ENCODE measurements at regions not wholly inside any gene's neighbourhood (a gene's known extent, or its start where the extent isn't known, plus 50 kb on each side); places are given as distances from the start of the nearest gene placed in this dataset.

DNA sequence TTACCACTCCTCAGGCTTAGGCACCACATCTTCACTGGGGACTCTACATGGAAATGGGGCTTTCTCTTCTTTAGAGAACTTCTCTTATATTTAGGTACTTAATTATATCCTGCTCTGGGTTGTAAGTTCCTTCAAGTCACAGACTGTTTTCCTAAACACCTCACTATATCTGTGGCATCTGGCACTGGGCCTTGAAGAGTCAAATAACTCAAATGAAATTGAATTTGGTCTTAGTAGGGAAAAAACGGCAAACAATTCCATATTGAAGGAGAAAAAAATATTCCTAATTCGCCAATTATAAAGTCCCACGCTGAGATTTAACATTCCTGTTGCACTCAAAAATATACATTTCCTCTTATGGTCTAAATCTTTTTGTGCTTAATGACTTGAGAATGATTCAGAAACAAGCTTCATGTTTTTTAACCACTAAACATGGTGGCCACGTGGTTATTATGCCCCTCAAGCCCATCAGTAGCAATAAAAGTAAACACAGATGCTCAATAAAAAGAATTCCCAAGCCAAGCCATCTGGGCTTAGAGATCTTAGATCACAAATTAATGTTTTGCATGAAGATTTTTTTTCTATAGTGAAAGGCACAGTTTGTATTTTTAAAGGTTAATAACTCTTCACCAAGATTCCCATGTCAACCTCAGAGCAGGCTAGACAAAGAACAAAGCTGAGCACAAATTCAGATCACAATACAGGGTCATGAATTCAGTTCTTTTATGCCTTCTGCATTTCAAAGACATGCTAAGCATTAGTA is 105.5 kb upstream of the SYT4 start:
- peaks cover 31% of the 10 kb centered on the region for H3K9me3 Mint-ChIP-seq
- no peak for ATAC-seq
- DNase-seq (ENCODE audit: low spot score) = no peak
- H3K4me1 Mint-ChIP-seq = peaks cover 14% of the 10 kb centered on the region
- POLR2A ChIA-PET = no interaction called here
- TF ChIP-seq, protein P1, sequence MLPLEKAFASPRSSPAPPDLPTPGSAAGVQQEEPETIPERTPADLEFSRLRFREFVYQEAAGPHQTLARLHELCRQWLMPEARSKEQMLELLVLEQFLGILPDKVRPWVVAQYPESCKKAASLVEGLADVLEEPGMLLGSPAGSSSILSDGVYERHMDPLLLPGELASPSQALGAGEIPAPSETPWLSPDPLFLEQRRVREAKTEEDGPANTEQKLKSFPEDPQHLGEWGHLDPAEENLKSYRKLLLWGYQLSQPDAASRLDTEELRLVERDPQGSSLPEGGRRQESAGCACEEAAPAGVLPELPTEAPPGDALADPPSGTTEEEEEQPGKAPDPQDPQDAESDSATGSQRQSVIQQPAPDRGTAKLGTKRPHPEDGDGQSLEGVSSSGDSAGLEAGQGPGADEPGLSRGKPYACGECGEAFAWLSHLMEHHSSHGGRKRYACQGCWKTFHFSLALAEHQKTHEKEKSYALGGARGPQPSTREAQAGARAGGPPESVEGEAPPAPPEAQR (CRISPR knock-in tag; IDR thresholded peaks at IDR 0.05) = no peak
- no peak for TF ChIP-seq NFE2L1 (CRISPR knock-in tag; IDR thresholded peaks at IDR 0.05)
- CTCF ChIA-PET = no interaction called here
- H3K27ac Mint-ChIP-seq = no peak overlapping the region
- no peaks in the 10 kb centered on the region for H3K27me3 Mint-ChIP-seq (ENCODE audit: low read depth)
- H3K36me3 Mint-ChIP-seq = peaks cover 7% of the 10 kb centered on the region
- H3K4me3 Mint-ChIP-seq = no peak overlapping the region

DNA sequence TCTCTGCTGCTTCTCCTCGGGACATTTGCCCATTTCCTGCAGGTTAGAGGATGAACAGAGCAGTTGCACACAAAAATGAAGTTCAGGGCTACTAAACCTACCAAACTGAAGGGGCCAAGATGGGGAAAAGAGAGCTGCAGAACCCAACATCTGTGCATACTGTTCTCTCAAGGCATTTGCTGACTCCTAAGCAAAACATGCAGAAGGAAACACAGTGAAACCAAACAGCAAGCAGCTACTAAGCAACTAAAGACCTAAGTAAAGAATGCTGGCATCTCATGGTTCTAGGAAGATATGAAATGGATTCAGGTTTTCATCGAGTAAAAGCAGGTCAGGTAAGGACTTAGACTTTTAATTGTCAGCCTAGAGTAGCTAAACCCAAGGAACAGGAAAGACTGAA is 111.9 kb upstream of the SYT4 start:
- DNase-seq (ENCODE audit: low spot score) (no peak), ATAC-seq (no peak)
- Mint-ChIP-seq H3K9me3 (no peaks in the 10 kb centered on the region; the same call in 1 of the 2 replicates), H3K27ac (no peak overlapping the region), H3K4me1 (no peaks in the 10 kb centered on the region), H3K4me3 (no peak overlapping the region), H3K27me3 (ENCODE audit: low read depth) (no peaks in the 10 kb centered on the region), H3K36me3 (no peaks in the 10 kb centered on the region)
- CTCF ChIA-PET = interaction anchor here (0.9 to 1.3 kb wide), 2 partner anchors 33 to 182 kb away, joined by 3 to 5 read pairs; no protein-coding TSS in a partner anchor
- TF ChIP-seq ERG (CRISPR knock-in tag; IDR thresholded peaks at IDR 0.05) (no peak), IRF2 (CRISPR knock-in tag; IDR thresholded peaks at IDR 0.05; ENCODE audit: borderline replicate concordance, low read depth) (no peak), ZNF423 (CRISPR knock-in tag; IDR thresholded peaks at IDR 0.05) (no peak), SP1 (CRISPR knock-in tag; conservative IDR thresholded peaks at IDR 0.05) (no peak), ZBTB43 (CRISPR knock-in tag; IDR thresholded peaks at IDR 0.05) (no peak), ZNF219 (CRISPR knock-in tag; IDR thresholded peaks at IDR 0.05; ENCODE audit: borderline replicate concordance) (no peak), CREB1 (CRISPR knock-in tag; IDR thresholded peaks at IDR 0.05) (no peak), OVOL2 (CRISPR knock-in tag; IDR thresholded peaks at IDR 0.05; ENCODE audit: borderline replicate concordance) (no peak), TCF7 (CRISPR knock-in tag; IDR thresholded peaks at IDR 0.05; ENCODE audit: low read depth) (no peak), GTF2I (CRISPR knock-in tag; conservative IDR thresholded peaks at IDR 0.05) (no peak), EMX1 (CRISPR knock-in tag; IDR thresholded peaks at IDR 0.05) (no peak), ZNF138 (CRISPR knock-in tag; conservative IDR thresholded peaks at IDR 0.05) (no peak)
- TF ChIP-seq, protein P2, sequence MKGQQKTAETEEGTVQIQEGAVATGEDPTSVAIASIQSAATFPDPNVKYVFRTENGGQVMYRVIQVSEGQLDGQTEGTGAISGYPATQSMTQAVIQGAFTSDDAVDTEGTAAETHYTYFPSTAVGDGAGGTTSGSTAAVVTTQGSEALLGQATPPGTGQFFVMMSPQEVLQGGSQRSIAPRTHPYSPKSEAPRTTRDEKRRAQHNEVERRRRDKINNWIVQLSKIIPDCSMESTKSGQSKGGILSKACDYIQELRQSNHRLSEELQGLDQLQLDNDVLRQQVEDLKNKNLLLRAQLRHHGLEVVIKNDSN (CRISPR knock-in tag; IDR thresholded peaks at IDR 0.05) = no peak
- TF ChIP-seq, protein P3, sequence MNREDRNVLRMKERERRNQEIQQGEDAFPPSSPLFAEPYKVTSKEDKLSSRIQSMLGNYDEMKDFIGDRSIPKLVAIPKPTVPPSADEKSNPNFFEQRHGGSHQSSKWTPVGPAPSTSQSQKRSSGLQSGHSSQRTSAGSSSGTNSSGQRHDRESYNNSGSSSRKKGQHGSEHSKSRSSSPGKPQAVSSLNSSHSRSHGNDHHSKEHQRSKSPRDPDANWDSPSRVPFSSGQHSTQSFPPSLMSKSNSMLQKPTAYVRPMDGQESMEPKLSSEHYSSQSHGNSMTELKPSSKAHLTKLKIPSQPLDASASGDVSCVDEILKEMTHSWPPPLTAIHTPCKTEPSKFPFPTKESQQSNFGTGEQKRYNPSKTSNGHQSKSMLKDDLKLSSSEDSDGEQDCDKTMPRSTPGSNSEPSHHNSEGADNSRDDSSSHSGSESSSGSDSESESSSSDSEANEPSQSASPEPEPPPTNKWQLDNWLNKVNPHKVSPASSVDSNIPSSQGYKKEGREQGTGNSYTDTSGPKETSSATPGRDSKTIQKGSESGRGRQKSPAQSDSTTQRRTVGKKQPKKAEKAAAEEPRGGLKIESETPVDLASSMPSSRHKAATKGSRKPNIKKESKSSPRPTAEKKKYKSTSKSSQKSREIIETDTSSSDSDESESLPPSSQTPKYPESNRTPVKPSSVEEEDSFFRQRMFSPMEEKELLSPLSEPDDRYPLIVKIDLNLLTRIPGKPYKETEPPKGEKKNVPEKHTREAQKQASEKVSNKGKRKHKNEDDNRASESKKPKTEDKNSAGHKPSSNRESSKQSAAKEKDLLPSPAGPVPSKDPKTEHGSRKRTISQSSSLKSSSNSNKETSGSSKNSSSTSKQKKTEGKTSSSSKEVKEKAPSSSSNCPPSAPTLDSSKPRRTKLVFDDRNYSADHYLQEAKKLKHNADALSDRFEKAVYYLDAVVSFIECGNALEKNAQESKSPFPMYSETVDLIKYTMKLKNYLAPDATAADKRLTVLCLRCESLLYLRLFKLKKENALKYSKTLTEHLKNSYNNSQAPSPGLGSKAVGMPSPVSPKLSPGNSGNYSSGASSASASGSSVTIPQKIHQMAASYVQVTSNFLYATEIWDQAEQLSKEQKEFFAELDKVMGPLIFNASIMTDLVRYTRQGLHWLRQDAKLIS (CRISPR knock-in tag; IDR thresholded peaks at IDR 0.05; ENCODE audit: borderline replicate concordance) = no peak
- POLR2A ChIA-PET = no interaction called here
